H1 (cell line): ENCODE measurements at regions not wholly inside any gene's neighbourhood (a gene's known extent, or its start where the extent isn't known, plus 50 kb on each side); places are given as distances from the start of the nearest gene placed in this dataset.
A peak's percentile ranks its signal among the peaks of the same experiment; 100 is the strongest.

ENCODE experiments used
- CTCF ChIA-PET: fragments of 300-600 bp; sonication (Branson Sonifier 250); formaldehyde crosslinking; loops from one replicate; lab custom pipeline; 2021; ENCODE audit not compliant: partially characterized antibody; lab: Charles Lee
- POLR2A ChIA-PET: fragments of 300-600 bp; sonication (Branson Sonifier 250); formaldehyde crosslinking; loops from one replicate; lab custom pipeline; 2021; ENCODE audit warnings: inconsistent platforms; ENCODE audit not compliant: partially characterized antibody; lab: Charles Lee
- DNase-seq, 2 experiments: peaks; one replicate each; pipeline versions ENCODE4 v3.0.0 to v3.0.0-alpha.2; 2010 to 2022; ENCODE audit warnings: low spot score in 2 of 2, low read depth in 1 of 2, mixed read lengths in 1 of 2
- FAIRE-seq: peaks from 2 replicates; lab custom pipeline; 2011; peaks lifted over from hg19 to GRCh38; lab: Jason Lieb, UNC
- H2AFZ ChIP-seq: 2 replicates; pipeline ENCODE4 v1.8.1; 2012; ENCODE audit warnings: low read length, inconsistent platforms
- H2AK5ac ChIP-seq: 2 replicates; pipeline ENCODE4 v1.6.1; 2013; ENCODE audit warnings: low read depth, low read length
- H2BK120ac ChIP-seq: replicated peaks from 2 replicates; pipeline ENCODE3; 2013; ENCODE audit warnings: low read depth, low read length, inconsistent platforms
- H2BK12ac ChIP-seq: 2 replicates; pipeline ENCODE4 v1.6.1; 2013; ENCODE audit warnings: low read depth, low read length
- H2BK15ac ChIP-seq: 2 replicates; pipeline ENCODE4 v1.6.1; 2013; ENCODE audit warnings: low read length
- H2BK20ac ChIP-seq: 2 replicates; pipeline ENCODE4 v1.6.1; 2013; ENCODE audit warnings: low read length
- H2BK5ac ChIP-seq: 2 replicates; pipeline ENCODE4 v1.6.1; 2013; ENCODE audit warnings: low read depth, low read length
- H3K14ac ChIP-seq: 2 replicates; pipeline ENCODE4 v1.6.1; 2013; ENCODE audit warnings: inconsistent platforms; ENCODE audit not compliant: insufficient read length
- H3K18ac ChIP-seq: 2 replicates; pipeline ENCODE4 v1.6.1; 2013; ENCODE audit warnings: low read length; ENCODE audit errors: extremely low read depth
- H3K23ac ChIP-seq: 2 replicates; pipeline ENCODE4 v1.6.1; 2013; ENCODE audit warnings: inconsistent platforms; ENCODE audit not compliant: insufficient read length
- H3K23me2 ChIP-seq: 2 replicates; pipeline ENCODE4 v1.6.1; 2013; ENCODE audit warnings: low read depth, low read length
- H3K27ac ChIP-seq: 2 replicates; pipeline ENCODE4 v1.6.1; 2011; ENCODE audit warnings: low read depth, low read length, inconsistent platforms
- H3K27me3 ChIP-seq, 4 experiments: replicated peaks in 1 of 4; 1 replicate in 1 of 4; 2 replicates in 3 of 4; pipeline versions ENCODE4 v1.6.1 to v1.8.1; 2011 to 2013; ENCODE audit warnings: low read length in 3 of 4, mild to moderate bottlenecking in 3 of 4, inconsistent platforms in 2 of 4, mixed read lengths in 2 of 4, moderate library complexity in 1 of 4; ENCODE audit not compliant: control insufficient read depth in 3 of 4, insufficient read depth in 3 of 4; ENCODE audit errors: extremely low read depth in 1 of 4
- H3K36me3 ChIP-seq, 4 experiments: 2 replicates each; pipeline versions ENCODE4 v1.6.1 to v1.8.1; 2011 to 2013; ENCODE audit warnings: mild to moderate bottlenecking in 4 of 4, low read length in 3 of 4, moderate library complexity in 2 of 4, control low read depth in 1 of 4, inconsistent platforms in 1 of 4; ENCODE audit not compliant: insufficient read depth in 4 of 4, control insufficient read depth in 2 of 4
- H3K4ac ChIP-seq: replicated peaks from 2 replicates; pipeline ENCODE3; 2013; ENCODE audit warnings: low read length, low read depth, mixed read lengths, inconsistent platforms; ENCODE audit not compliant: insufficient read length
- H3K4me1 ChIP-seq, 4 experiments: replicated peaks in 1 of 4; 1 replicate in 1 of 4; 2 replicates in 3 of 4; pipeline versions ENCODE4 v1.6.1 to v1.8.1; 2011 to 2013; ENCODE audit warnings: low read length in 3 of 4, inconsistent platforms in 2 of 4, mixed read lengths in 1 of 4; ENCODE audit not compliant: insufficient read depth in 4 of 4, control insufficient read depth in 3 of 4
- H3K4me2 ChIP-seq, 2 experiments: 2 replicates each; pipeline versions ENCODE4 v1.6.1 to v1.8.1; 2011 to 2013; ENCODE audit warnings: low read depth in 2 of 2, low read length in 2 of 2, control low read depth in 1 of 2, inconsistent platforms in 1 of 2, mild to moderate bottlenecking in 1 of 2; ENCODE audit not compliant: insufficient read depth in 1 of 2
- H3K4me3 ChIP-seq, 4 experiments: fragments of 200-600, 300-600 bp in 1 of 4; sonication (generic), shearing (Covaris generic), sonication (Bioruptor Twin) in 1 of 4; 2 replicates each; pipeline versions ENCODE4 v1.5.1 to v1.8.1; 2011 to 2016; ENCODE audit warnings: low read length in 4 of 4, low read depth in 3 of 4, control low read depth in 2 of 4, inconsistent platforms in 2 of 4, mild to moderate bottlenecking in 2 of 4, mixed read lengths in 1 of 4, moderate library complexity in 1 of 4; ENCODE audit not compliant: insufficient read depth in 2 of 4; ENCODE audit errors: extremely low read depth in 1 of 4
- H3K56ac ChIP-seq: replicated peaks from 2 replicates; pipeline ENCODE3; 2013; ENCODE audit warnings: low read depth, mild to moderate bottlenecking, mixed read lengths, low read length, inconsistent platforms; ENCODE audit not compliant: insufficient read length
- H3K79me1 ChIP-seq: 2 replicates; pipeline ENCODE4 v1.6.1; 2013; ENCODE audit warnings: low read depth, low read length, control low read depth
- H3K79me2 ChIP-seq, 2 experiments: 2 replicates each; pipeline versions ENCODE4 v1.6.1 to v1.8.1; 2012 to 2013; ENCODE audit warnings: low read length in 2 of 2, mild to moderate bottlenecking in 2 of 2, inconsistent platforms in 1 of 2; ENCODE audit not compliant: insufficient read depth in 2 of 2, control insufficient read depth in 1 of 2
- H3K9ac ChIP-seq, 4 experiments: replicated peaks in 1 of 4; 1 replicate in 1 of 4; 2 replicates in 3 of 4; pipeline versions ENCODE4 v1.6.1 to v1.8.1; 2011 to 2013; ENCODE audit warnings: low read depth in 3 of 4, low read length in 3 of 4, control low read depth in 2 of 4, mild to moderate bottlenecking in 2 of 4, moderate library complexity in 2 of 4, inconsistent platforms in 1 of 4; ENCODE audit errors: extremely low read depth in 1 of 4
- H3K9me3 ChIP-seq, 2 experiments: 2 replicates each; pipeline versions ENCODE4 v1.6.1 to v1.8.1; 2012 to 2013; ENCODE audit warnings: mild to moderate bottlenecking in 2 of 2, moderate library complexity in 2 of 2, control low read depth in 1 of 2, inconsistent platforms in 1 of 2, low read depth in 1 of 2, low read length in 1 of 2, mixed read lengths in 1 of 2; ENCODE audit not compliant: insufficient read depth in 2 of 2
- H4K20me1 ChIP-seq, 2 experiments: replicated peaks in 1 of 2; 2 replicates each; pipeline versions ENCODE3 to v1.8.1; 2011 to 2013; ENCODE audit warnings: inconsistent platforms in 2 of 2, low read length in 2 of 2, mild to moderate bottlenecking in 1 of 2; ENCODE audit not compliant: insufficient read depth in 2 of 2, control insufficient read depth in 1 of 2
- H4K5ac ChIP-seq: 2 replicates; pipeline ENCODE4 v1.6.1; 2013; ENCODE audit warnings: low read length, low read depth, mixed read lengths, inconsistent platforms; ENCODE audit not compliant: insufficient read length
- H4K8ac ChIP-seq: 2 replicates; pipeline ENCODE4 v1.8.0; 2013; ENCODE audit warnings: mild to moderate bottlenecking, moderate library complexity, low read length, inconsistent platforms; ENCODE audit not compliant: insufficient read depth; ENCODE audit errors: extremely low read depth
- H4K91ac ChIP-seq: replicated peaks from 2 replicates; pipeline ENCODE3; 2013; ENCODE audit warnings: low read length, mixed read lengths, inconsistent platforms; ENCODE audit not compliant: insufficient read length
- CEBPB ChIP-seq: IDR thresholded peaks from 2 replicates; pipeline ENCODE4 v1.6.1; 2012; ENCODE audit warnings: low read depth, low read length
- WGBS, 2 experiments: shearing (Covaris generic) in 1 of 2; methylation state at CpG; one replicate each; pipeline versions ENCODE4 v1.1.6 to v1.1.7; 2013 to 2015; ENCODE audit warnings: low lambda C conversion rate in 2 of 2, mixed read lengths in 2 of 2, inconsistent platforms in 1 of 2, low coverage in 1 of 2, missing lambda C conversion rate in 1 of 2; ENCODE audit not compliant: insufficient replicate concordance in 2 of 2, insufficient coverage in 1 of 2, insufficient read length in 1 of 2; ENCODE audit errors: extremely low coverage in 1 of 2, missing lambda C conversion rate in 1 of 2; 5-methylcytosine and 5-hydroxymethylcytosine counted together

GRCh38 chr2:12168791-12169388 is 422.5 kb downstream of the LPIN1 start:
- no peaks in the 10 kb centered on the region for H3K27me3 ChIP-seq
- H4K20me1 ChIP-seq: no peaks in the 10 kb centered on the region
- H2BK5ac ChIP-seq: no peak overlapping the region
- no peak overlapping the region for H3K14ac ChIP-seq
- H3K56ac ChIP-seq: no peak overlapping the region
- H2BK12ac ChIP-seq: no peak overlapping the region
- no peaks in the 10 kb centered on the region for H3K79me1 ChIP-seq
- H4K91ac ChIP-seq: no peak overlapping the region
- no peak overlapping the region for H3K23ac ChIP-seq
- WGBS, 2 experiments: 88% methylated on average over 4 of the region's 4 CpGs; no CpG with 5 or more reads in 1 of the 2 experiments
- H3K4me1 ChIP-seq: no peaks in the 10 kb centered on the region; a peak in 1 of 7 replicates
- no peak overlapping the region for H4K8ac ChIP-seq
- no peak overlapping the region for H2AFZ ChIP-seq
- H3K18ac ChIP-seq: no peak overlapping the region
- no peak for DNase-seq
- FAIRE-seq: no peak
- H3K9ac ChIP-seq: no peak overlapping the region
- H3K79me2 ChIP-seq: no peaks in the 10 kb centered on the region
- H3K9me3 ChIP-seq: no peaks in the 10 kb centered on the region
- ChIA-PET POLR2A (no interaction called here), CTCF (interaction anchor here (0.7 to 2.7 kb wide), 10 partner anchors 11 to 557 kb away, joined by 3 to 8 read pairs (median 4); no protein-coding TSS in a partner anchor)
- H2BK20ac ChIP-seq: peak overlapping the region; percentile 6; the same call in 1 of the 2 replicates
- H2AK5ac ChIP-seq: no peak overlapping the region
- H3K36me3 ChIP-seq: no peaks in the 10 kb centered on the region
- no peaks in the 10 kb centered on the region for H3K23me2 ChIP-seq
- H2BK120ac ChIP-seq: no peak overlapping the region
- H3K4me2 ChIP-seq: no peak overlapping the region
- H3K4ac ChIP-seq: no peak overlapping the region
- no peak overlapping the region for H3K27ac ChIP-seq
- no peak overlapping the region for H4K5ac ChIP-seq
- no peak overlapping the region for H3K4me3 ChIP-seq
- H2BK15ac ChIP-seq: no peak overlapping the region
- no peak for TF ChIP-seq CEBPB
